Fibroblast of skin of abdomen (primary cell): ENCODE measurements at regions not wholly inside any gene's neighbourhood (a gene's known extent, or its start where the extent isn't known, plus 50 kb on each side); places are given as distances from the start of the nearest gene placed in this dataset.

Experiments used
- DNase-seq: peaks from one replicate; pipeline ENCODE4 v3.0.0-alpha.2; 2013

- peak; percentile 89 for DNase-seq
These were observed 269.6 kb downstream of the DKK2 start for GRCh38 chr4:106766519-106766918.

DNA sequence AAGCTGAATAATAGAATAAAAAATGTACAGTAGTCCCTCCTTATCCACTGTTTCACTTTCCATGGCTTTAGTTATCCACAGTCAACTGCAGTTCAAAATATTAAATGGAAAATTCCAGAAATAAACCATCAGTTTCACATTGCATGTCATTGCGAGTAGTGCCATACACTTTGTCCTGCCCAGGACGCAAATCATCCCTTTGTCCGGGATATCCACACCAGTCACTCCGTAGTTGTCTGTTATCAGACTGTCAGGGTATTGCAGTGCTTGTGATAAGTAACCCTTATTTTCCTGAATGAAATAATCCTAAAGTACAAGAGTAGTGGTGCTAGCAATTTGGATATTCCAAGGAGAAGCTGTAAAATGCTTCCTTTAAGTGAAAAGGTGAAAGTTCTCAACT lies 271.3 kb downstream of the DKK2 start:
- no peak for DNase-seq

DNA sequence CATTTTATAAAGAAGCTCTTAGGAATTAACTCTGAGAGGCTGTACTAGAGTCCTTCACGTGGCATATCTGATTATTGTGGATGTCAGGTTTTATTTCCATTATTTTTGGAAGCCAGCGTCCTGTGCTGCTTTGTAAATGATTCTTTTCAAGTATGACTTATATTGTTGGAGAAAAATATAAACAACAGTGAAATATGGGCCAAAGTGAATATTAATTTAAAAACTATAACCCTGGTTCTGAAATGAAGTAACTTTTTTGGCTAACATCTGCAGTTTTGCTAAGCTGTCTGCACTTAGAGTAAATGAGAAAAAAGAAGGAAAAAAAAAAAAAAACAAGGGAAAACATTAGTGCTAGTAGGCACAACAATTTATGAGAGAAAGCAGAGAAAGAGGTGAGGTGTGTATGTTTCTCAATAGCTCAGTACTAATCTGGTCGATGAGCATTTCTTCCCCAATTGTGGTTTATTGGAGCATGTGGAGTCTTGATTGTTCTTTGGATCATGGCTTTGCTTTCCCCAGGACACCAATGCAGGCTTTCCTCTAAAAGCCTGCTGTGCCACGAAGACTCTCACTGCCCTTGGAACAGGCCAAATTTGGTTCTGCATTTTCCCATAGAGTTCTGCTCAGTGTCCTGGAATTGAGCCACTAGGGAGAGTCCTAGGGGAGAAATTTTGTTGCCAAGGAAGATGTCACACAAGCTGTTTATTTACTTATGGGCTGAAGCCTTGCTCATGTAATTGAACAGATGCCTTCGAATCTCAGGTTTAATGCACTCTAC lies 273.3 kb downstream of the DKK2 start:
- DNase-seq: peak; percentile 11

DNA sequence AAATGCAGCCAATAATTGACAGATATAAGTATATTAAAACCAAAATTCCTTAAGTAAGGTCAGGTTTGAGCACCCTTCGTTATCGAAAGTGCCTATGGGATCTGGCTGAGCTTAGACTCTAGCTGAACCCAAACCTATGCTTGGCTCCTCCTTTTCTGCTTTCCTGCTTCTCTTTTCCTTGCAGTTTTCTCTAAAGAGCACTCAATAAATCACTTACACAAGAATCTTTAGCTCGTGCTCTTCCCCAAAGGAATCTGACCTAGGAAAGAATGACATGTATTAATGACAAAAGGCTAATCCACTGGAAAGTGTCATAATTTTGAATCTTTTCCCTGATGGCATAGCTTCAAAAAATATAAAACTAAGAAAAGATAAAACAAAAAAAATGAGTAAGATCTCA lies 282.7 kb downstream of the DKK2 start:
- DNase-seq: peak; percentile 80

DNA sequence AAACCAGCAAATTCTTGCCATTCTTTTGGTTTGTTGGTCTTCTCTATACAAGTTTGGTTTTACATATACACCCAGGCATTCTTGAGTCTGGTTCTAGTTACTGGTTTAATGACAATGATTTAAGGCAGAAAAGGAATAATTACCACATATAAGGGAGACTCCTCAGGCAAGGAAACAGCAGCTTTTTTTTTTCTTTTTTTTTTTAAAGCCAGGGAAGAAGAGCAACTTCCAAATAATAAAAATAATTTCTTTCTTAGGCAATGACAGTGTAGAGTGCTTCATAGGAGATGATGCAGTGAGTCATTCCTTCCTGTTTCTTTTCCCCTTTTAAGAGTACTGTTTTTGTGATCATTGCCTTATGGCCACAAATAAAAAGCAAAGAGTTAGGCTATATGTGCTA lies 289.7 kb downstream of the DKK2 start:
- DNase-seq: peak; percentile 96

DNA sequence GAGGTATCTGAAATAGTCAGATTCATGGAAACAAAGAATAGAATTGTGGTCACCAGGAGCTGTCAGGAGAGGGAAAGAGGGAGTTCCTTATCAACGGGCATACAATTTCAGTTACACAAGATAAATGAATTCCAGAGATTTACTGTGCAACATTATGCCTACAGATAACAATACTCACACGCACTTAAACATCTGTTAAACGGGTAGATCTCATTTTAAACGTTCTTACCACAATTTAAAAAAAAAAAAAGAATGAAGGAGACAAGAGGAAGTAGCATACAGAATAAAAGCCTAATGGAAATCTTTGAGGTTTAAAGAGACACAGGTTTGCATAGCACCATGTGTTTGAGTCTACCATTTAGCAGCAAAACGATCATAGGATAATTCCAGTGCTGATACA lies 298.0 kb downstream of the DKK2 start:
- DNase-seq: no peak

DNA sequence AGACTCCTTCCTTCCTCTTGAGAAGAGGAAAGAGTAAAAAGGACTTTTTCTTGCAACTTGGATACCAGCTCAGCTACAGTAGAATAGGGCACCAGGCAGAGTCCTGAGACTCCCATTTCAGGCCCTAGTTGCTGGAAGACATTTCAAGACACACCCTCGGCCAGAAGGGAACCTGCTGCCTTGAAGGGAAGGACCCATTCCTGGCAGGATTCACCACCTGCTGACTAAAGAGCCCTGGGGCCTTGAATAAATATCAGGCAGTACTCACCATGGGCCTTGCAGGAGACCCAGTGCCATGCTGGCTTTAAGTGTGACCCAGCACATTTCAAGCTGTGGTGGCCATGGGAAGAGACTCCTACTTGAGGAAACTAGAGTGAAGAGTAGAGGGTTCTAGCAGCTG lies 317.6 kb downstream of the DKK2 start:
- no peak for DNase-seq

DNA sequence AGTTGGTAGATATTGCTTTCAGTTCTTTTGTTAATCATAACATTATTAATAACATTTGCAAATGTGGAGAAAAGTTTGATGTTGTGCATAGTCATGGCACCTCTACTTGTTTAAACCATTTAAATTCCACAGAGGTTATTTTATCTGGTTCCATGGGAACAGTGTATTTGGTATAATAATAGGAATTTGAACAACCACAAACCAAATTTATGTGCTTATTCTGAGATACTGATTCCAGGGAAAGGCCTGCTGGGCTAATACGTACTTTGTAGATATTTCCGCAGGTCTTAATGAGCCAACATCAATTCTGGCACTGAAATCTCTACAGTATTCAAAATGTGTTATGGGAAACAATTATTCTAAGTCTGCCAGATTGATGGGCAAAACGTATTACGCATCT lies 319.0 kb downstream of the DKK2 start:
- peak; percentile 49 for DNase-seq

DNA sequence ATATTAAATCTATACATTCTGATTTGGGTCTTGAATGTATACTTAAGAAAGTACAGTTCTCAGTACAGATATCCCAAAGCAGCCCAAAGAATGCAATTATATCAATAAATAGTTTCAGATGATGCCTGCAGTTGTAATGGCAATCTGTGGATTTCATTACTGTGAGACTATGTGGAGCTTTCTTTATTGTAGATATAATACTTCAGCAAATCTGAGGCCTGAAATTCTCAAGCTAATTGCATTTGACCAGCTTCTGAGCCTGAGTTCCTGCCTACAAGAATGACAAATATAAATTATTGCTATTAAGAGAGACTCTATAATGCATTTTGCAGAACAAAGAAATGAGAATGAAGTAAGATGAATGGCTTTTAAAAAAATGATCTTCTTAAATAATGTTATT lies 320.3 kb downstream of the DKK2 start:
- DNase-seq: no peak

DNA sequence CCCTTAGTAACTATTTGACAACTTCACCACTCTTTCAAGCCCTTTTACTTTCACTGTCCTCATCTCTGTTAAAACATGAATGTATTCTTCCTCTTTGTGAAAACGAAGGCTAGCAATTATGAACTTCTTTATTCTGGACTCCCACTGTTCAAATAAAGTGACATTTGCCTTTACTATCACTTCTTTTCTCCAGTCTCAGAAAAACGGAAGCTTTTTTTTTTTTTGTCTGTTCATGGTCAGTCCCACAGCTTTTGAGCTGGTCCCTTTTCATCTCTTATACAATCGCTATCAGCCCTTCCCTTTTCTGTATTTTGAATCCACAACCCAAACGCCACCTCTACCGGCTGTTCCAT lies 327.7 kb downstream of the DKK2 start:
- no peak for DNase-seq

GRCh38 chr4:106707776-106708463 lies 328.2 kb downstream of the DKK2 start:
- peak; percentile 55 for DNase-seq

DNA sequence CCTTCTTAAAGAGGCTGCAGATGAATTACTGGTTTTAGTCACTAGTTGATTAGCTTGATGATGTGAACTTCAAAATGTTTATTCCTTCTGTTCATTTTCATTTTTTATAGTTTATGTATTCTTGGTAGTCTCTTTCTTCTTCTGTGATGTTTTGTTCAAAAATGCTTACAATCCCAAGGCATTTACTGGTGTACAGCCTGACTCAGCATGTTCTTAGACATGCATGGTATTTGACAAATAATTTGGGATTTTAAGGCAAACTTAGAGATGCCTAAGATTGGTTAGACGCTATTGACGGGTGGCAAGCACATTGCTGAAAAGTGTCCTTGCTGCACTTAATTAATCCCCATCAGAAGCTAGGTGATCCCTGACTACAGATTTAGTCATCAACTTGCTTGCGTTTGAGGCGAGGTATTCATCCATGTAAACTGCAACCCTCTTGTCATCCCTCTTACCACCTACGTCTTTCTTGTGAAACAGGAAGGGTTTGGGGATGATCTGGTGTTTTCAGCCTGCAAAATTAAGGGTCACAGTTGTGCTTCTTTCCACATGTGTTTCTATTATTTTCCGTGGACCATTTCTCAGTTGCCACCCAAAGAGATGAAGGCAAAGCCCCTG lies 331.8 kb downstream of the DKK2 start:
- DNase-seq: peak; percentile 26

DNA sequence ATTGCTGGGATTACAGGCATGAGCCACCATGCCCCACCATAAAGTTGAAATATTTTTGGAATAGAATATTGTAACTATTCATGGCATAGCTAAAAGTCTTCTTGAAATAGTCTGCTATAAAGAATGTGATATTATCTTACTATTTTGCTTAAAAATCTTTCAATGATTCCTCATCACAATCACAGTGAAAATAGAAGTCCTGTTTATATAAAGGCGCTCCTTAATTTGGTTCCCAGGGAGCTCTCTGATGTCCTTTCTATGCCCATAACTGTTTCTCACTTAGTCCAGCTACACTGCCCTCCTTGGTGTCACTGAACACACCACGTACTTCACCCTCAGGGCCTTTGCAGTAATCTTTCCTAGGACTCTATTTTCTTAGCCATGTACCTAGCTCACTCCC lies 331.7 kb upstream of the GIMD1 start:
- DNase-seq: no peak

- no peak for DNase-seq
These were observed 330.1 kb upstream of the GIMD1 start for GRCh38 chr4:106698621-106699195.

DNA sequence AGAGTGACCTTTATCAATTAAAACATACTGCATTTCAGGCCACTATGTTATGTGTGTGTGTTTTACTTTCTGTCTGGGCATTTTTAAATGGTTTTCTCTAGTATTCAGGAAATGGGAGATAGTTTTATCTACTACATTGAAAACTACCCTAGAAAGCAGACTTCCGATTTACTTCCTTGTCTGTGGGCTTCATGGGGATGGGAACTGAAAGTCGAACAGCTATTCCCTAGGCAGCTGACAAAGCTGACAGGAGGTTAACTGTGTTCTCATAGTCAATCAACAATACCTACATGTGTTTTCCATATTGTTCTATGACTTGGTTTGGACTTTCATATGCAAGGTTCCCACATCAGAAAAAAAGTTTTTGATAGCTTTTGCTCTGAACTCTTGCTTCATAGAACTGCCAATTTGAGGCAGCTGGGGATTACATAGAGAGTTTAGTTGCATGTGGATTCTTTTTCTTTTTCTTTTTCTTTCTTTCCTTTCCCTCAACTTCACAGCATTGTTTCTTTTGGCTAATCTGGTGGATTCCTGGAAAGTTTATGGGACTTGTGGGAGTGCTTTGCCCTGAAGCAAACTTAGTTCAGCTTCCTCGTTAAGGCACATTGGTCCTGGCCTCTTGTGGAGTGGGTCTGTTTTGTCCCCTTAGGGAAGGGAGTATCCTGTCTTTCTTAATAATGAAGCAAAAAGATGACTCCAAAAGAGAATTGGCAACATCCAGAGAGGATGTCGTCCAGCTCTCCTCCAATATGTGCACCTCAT lies 327.1 kb upstream of the GIMD1 start:
- DNase-seq: no peak

- DNase-seq: no peak
These were observed 325.7 kb upstream of the GIMD1 start for GRCh38 chr4:106694232-106694631.

DNA sequence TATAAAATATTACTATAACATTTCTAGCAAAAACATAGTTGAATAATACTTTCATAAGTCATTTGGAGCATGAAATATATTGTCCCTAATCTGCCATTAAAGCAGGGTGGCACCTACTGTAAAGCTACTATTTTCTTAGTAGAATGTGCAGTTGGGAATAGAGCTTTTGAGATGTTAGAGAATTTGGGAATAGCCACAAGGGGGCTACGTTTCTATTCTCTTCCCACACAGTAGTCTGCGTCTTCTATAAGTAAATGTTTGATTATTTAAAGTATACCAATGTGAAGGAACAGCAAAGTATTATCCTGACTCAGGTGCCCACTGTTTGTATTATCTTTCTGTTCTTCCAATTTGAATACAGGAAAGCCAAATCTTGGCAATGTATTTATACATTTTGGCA lies 323.2 kb upstream of the GIMD1 start:
- DNase-seq: peak; percentile 21

GRCh38 chr4:106690487-106690886 lies 321.9 kb upstream of the GIMD1 start:
- peak; percentile 75 for DNase-seq

GRCh38 chr4:106687026-106687425 lies 318.4 kb upstream of the GIMD1 start:
- DNase-seq: no peak

- no peak for DNase-seq
These were observed 312.9 kb upstream of the GIMD1 start for GRCh38 chr4:106681381-106681921.

DNA sequence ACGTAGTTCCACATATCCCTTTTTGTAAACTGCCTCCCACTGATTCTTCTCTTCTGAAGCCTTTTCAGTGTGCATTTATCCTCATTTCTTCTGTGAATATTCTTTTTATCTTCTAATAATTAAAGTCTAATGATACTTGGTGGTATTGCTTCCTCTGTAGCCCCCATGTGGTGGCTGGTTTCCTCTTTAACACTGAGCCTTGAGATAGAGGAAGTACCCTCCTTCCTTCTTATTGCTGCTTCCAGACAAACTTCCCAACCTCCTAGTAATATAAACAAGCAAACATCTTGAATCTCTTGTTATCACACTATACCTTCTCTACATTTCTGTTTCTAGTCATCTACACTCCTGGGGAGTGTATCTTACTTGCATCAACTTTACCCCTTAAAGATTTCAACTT lies 310.5 kb upstream of the GIMD1 start:
- no peak for DNase-seq

GRCh38 chr4:106677213-106677612 lies 308.6 kb upstream of the GIMD1 start:
- peak; percentile 11 for DNase-seq
